H1 (cell line): ENCODE measurements at regions not wholly inside any gene's neighbourhood (a gene's known extent, or its start where the extent isn't known, plus 50 kb on each side); places are given as distances from the start of the nearest gene placed in this dataset.
"Not testable (repeated sequence)": the region's sequence is repeated elsewhere in the genome, so short reads cannot be mapped to it uniquely, and the experiment has no call there.

Experiments used
- BRCA1 ChIP-seq: IDR thresholded peaks from 2 replicates; pipeline ENCODE4 v1.6.1; 2012; ENCODE audit warnings: low read depth, low read length, improper control_type of control experiment
- CHD2 ChIP-seq: IDR thresholded peaks from 2 replicates; pipeline ENCODE4 v1.6.1; 2012; ENCODE audit warnings: low read length, improper control_type of control experiment
- CTCF ChIP-seq, 3 experiments: IDR thresholded peaks; 1 replicate in 2 of 3; 2 replicates in 1 of 3; pipeline versions ENCODE4 v1.5.1 to v1.6.1; 2011; ENCODE audit warnings: low read length in 3 of 3, mild to moderate bottlenecking in 3 of 3, inconsistent platforms in 2 of 3, low read depth in 1 of 3, moderate library complexity in 1 of 3; ENCODE audit not compliant: insufficient read depth in 1 of 3; ENCODE audit errors: control extremely low read depth in 1 of 3
- POLR2A ChIP-seq, 2 experiments: IDR thresholded peaks; 1 replicate in 1 of 2; 2 replicates in 1 of 2; pipeline ENCODE4 v1.6.1; 2011; ENCODE audit warnings: low read depth in 2 of 2, low read length in 2 of 2, mild to moderate bottlenecking in 2 of 2; ENCODE audit errors: control extremely low read depth in 1 of 2

- not testable (repeated sequence) for TF ChIP-seq CTCF (IDR thresholded peaks at IDR 0.05; ENCODE audit: control extremely low read depth in 1 of 3, insufficient read depth in 1 of 3, low read depth in 1 of 3, low read length in 3 of 3); POLR2A (IDR thresholded peaks at IDR 0.05; ENCODE audit: control extremely low read depth in 1 of 2, low read depth in 2 of 2, low read length in 2 of 2); CHD2; BRCA1
These were observed 468.4 kb downstream of the CPXCR1 start for GRCh38 chrX:89215447-89215787.
